SJCRH30 (cell line): ENCODE measurements at regions not wholly inside any gene's neighbourhood (a gene's known extent, or its start where the extent isn't known, plus 50 kb on each side); places are given as distances from the start of the nearest gene placed in this dataset.

ENCODE experiments used
- DNase-seq, 2 experiments: peaks; one replicate each; pipeline ENCODE4 v3.0.0-alpha.2; 2015 to 2020
- H3K27ac ChIP-seq: fragments of 250-450 bp; sonication (Bioruptor Pico); 2 replicates; pipeline ENCODE4 v1.5.1; 2020; ENCODE audit warnings: mild to moderate bottlenecking, moderate library complexity
- H3K27me3 ChIP-seq: fragments of 250-450 bp; sonication (Bioruptor Pico); 2 replicates; pipeline ENCODE4 v1.5.1; 2020; ENCODE audit warnings: mild to moderate bottlenecking, moderate library complexity
- H3K36me3 ChIP-seq: fragments of 250-450 bp; sonication (Bioruptor Pico); 2 replicates; pipeline ENCODE4 v1.5.1; 2020; ENCODE audit warnings: mild to moderate bottlenecking, moderate library complexity
- H3K4me1 ChIP-seq: fragments of 250-450 bp; sonication (Bioruptor Pico); 2 replicates; pipeline ENCODE4 v1.5.1; 2020; ENCODE audit warnings: mild to moderate bottlenecking, moderate library complexity
- H3K4me3 ChIP-seq: fragments of 250-450 bp; sonication (Bioruptor Pico); 2 replicates; pipeline ENCODE4 v1.5.1; 2020; ENCODE audit warnings: mild to moderate bottlenecking, moderate library complexity
- H3K9me3 ChIP-seq: fragments of 250-450 bp; sonication (Bioruptor Pico); replicated peaks from 2 replicates; pipeline ENCODE4 v1.5.1; 2020; ENCODE audit warnings: mild to moderate bottlenecking, moderate library complexity

GRCh38 chr18:44232500-44232899, 448.2 kb upstream of the SETBP1 start:
- H3K9me3 ChIP-seq: no peaks in the 10 kb centered on the region
- no peaks in the 10 kb centered on the region for H3K36me3 ChIP-seq
- H3K4me3 ChIP-seq: no peak overlapping the region
- H3K4me1 ChIP-seq: no peaks in the 10 kb centered on the region
- H3K27ac ChIP-seq: no peak overlapping the region
- DNase-seq: no peak
- H3K27me3 ChIP-seq: no peaks in the 10 kb centered on the region

DNA sequence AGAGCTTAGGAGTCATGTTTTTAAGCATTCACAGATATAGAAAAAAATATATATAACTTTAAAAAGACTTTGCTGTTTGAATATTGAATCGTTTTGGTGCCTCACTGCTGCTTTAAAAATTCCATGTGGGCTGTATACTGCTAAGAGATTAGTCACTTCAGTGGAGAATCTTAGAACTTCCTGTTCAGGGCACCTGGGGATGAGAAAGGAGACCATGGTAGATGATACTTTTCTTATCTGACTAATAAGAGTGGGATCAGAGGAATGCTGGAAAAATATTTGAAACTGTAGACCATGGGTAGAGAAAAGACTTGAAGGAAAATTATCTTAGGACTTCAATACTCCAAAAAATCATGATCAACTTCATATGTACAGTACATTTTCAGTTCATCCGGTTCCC, 442.2 kb upstream of the SETBP1 start:
- H3K9me3 ChIP-seq: no peaks in the 10 kb centered on the region
- H3K27ac ChIP-seq: no peak overlapping the region
- H3K4me1 ChIP-seq: no peaks in the 10 kb centered on the region
- H3K4me3 ChIP-seq: no peak overlapping the region
- H3K36me3 ChIP-seq: no peaks in the 10 kb centered on the region
- H3K27me3 ChIP-seq: no peaks in the 10 kb centered on the region
- no peak for DNase-seq

GRCh38 chr18:44238911-44239310, 441.8 kb upstream of the SETBP1 start:
- no peak overlapping the region for H3K27ac ChIP-seq
- no peak overlapping the region for H3K4me3 ChIP-seq
- no peak for DNase-seq
- H3K9me3 ChIP-seq: no peaks in the 10 kb centered on the region
- no peaks in the 10 kb centered on the region for H3K27me3 ChIP-seq
- no peaks in the 10 kb centered on the region for H3K36me3 ChIP-seq
- no peaks in the 10 kb centered on the region for H3K4me1 ChIP-seq

DNA sequence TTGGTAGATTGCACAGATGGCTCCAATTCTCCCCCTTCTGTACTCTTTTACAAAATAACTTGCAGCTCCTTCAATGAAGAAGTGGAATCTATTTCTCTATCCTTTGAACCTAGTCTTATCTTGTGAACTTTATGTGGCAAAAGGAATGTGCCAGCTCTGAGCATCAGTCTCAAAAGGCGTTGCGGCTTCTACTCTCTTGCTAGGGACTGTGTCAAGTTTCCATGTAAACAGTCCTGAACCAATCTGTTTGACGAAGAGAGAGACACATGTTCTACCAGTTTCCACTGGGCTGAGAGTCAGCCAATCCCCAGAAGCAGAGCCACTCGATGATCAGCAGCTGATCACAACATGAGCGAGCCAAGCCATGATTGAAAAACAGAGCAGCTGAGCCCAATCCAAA, 439.7 kb upstream of the SETBP1 start:
- no peaks in the 10 kb centered on the region for H3K36me3 ChIP-seq
- H3K4me3 ChIP-seq: no peak overlapping the region

GRCh38 chr18:44245019-44245418, 435.7 kb upstream of the SETBP1 start:
- Histone ChIP-seq H3K36me3 (no peaks in the 10 kb centered on the region), H3K4me3 (no peak overlapping the region), H3K4me1 (no peaks in the 10 kb centered on the region), H3K9me3 (no peaks in the 10 kb centered on the region), H3K27me3 (no peaks in the 10 kb centered on the region), H3K27ac (no peak overlapping the region)
- DNase-seq: no peak

More for the DNA sequence above, 439.7 kb upstream of the SETBP1 start:
- Histone ChIP-seq H3K9me3 (no peaks in the 10 kb centered on the region), H3K4me1 (no peaks in the 10 kb centered on the region), H3K27me3 (no peaks in the 10 kb centered on the region), H3K27ac (no peak overlapping the region)
- no peak for DNase-seq

DNA sequence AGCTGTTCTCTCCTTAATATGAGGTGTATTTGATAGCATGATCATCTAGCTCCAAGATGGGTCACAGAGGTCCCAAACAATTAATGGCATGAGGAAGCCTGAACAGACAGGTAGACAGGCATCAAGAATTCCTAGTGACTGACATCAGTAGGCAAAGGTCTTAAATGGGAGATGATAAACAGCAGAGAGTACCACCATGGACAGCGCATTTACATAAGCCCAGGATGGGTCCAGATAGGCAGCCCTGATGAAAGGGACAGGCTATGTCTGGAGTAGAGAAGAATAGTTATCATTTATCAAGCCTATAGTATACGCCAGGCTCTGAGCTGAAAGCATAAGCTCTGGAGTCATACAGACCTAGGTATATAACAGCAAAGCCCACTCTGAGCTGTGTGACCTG, 434.7 kb upstream of the SETBP1 start:
- H3K27me3 ChIP-seq: no peaks in the 10 kb centered on the region
- no peaks in the 10 kb centered on the region for H3K9me3 ChIP-seq
- no peaks in the 10 kb centered on the region for H3K4me1 ChIP-seq
- H3K4me3 ChIP-seq: no peak overlapping the region
- peak in 1 of 2 experiments; percentile 2 for DNase-seq
- no peaks in the 10 kb centered on the region for H3K36me3 ChIP-seq
- H3K27ac ChIP-seq: no peak overlapping the region

DNA sequence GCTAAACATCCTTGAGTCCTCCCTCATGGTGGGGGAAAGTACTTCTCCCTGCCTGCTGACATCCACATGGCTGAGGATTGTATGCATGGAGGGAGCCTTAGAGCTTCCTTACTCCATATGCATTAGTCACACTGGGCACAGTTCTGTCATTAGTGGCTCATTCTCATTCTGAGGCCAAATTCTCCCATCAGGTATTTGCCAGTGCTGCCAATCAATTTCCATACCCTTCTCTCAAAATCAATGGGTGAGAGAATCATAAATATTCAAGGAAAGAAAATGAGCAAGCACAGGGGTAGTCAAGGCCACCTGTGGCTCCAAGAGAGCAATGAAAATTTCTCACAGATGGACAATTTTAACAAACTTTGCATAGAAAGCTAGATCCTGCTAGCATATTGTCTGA, 422.6 kb upstream of the SETBP1 start:
- no peaks in the 10 kb centered on the region for H3K9me3 ChIP-seq

DNA sequence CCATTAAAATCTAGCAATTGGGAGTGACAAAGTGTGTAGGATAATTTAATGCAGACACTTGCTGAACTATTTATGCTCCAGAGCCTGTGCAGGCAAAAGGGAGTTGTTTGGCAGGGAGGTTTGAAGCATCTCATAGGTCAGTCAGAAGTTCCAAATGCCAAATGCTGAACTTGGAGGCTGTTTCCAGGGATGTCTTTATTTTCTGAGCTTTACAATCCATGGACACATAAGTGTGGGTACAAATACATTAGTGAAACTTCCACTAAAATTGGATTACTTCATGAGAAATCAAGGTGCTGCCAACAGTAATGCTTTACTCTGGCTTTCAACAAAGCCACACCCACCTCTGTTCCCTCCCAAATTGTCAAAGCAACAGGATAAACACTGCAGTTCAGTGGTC, 422.1 kb upstream of the SETBP1 start:
- DNase-seq: no peak
- H3K36me3 ChIP-seq: no peaks in the 10 kb centered on the region
- H3K27ac ChIP-seq: no peak overlapping the region
- no peak overlapping the region for H3K4me3 ChIP-seq
- H3K9me3 ChIP-seq: no peaks in the 10 kb centered on the region
- no peaks in the 10 kb centered on the region for H3K27me3 ChIP-seq
- no peaks in the 10 kb centered on the region for H3K4me1 ChIP-seq

More for the DNA sequence above, 422.6 kb upstream of the SETBP1 start:
- Histone ChIP-seq H3K27ac (no peak overlapping the region), H3K4me1 (no peaks in the 10 kb centered on the region), H3K4me3 (no peak overlapping the region), H3K27me3 (no peaks in the 10 kb centered on the region), H3K36me3 (no peaks in the 10 kb centered on the region)
- DNase-seq: no peak

GRCh38 chr18:44259610-44260009, 421.1 kb upstream of the SETBP1 start:
- no peak for DNase-seq

GRCh38 chr18:44265437-44265836, 415.3 kb upstream of the SETBP1 start:
- DNase-seq: no peak
- H3K4me3 ChIP-seq: no peak overlapping the region
- no peaks in the 10 kb centered on the region for H3K27me3 ChIP-seq
- no peaks in the 10 kb centered on the region for H3K36me3 ChIP-seq
- H3K27ac ChIP-seq: no peak overlapping the region
- no peaks in the 10 kb centered on the region for H3K4me1 ChIP-seq
- H3K9me3 ChIP-seq: no peaks in the 10 kb centered on the region

More at GRCh38 chr18:44259610-44260009, 421.1 kb upstream of the SETBP1 start:
- Histone ChIP-seq H3K9me3 (no peaks in the 10 kb centered on the region), H3K27me3 (no peaks in the 10 kb centered on the region), H3K4me3 (no peak overlapping the region), H3K36me3 (no peaks in the 10 kb centered on the region), H3K27ac (no peak overlapping the region), H3K4me1 (no peaks in the 10 kb centered on the region)

DNA sequence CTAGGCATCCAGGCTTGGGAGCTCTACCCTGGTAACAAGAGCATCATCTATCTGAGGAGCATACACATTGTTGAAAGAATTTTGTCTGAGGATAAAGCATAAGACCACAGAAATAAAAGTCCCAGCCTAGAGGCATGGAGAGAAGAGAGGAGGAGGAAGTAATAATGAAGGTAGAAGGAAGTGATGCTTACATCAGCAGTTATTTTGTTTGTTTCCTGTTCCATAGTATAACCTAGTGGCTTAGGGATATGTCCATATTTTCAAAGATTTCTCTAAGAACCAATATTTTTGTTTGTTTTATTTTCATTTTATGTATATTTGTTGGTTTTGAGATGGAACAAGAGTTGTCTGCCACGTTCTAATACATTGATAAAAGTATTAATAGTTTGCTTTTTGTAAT, 407.4 kb upstream of the SETBP1 start:
- Histone ChIP-seq H3K27me3 (no peaks in the 10 kb centered on the region), H3K9me3 (no peaks in the 10 kb centered on the region), H3K27ac (no peak overlapping the region), H3K4me1 (no peaks in the 10 kb centered on the region), H3K4me3 (no peak overlapping the region), H3K36me3 (no peaks in the 10 kb centered on the region)
- DNase-seq: no peak

DNA sequence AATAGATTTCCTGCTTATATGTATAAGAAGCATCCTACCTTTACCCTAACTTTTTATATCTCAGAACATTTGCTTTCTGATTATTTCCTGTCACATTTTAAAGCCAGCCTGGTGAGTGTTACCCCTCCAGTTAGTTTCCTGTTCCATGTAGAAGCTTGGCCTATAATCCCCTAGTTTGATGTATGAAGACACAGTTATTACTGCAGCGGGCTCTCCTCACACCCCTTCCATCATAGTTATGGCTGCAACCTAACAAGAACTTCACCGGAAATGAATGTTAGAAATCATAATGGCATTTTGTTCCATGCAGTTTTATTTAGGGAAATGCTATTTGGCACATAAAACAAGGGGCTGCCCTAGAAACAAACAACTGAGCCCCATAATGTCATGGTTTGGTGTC, 400.2 kb upstream of the SETBP1 start:
- DNase-seq: no peak

GRCh38 chr18:44286049-44286448, 394.6 kb upstream of the SETBP1 start:
- H3K27ac ChIP-seq: no peak overlapping the region

More for the DNA sequence above, 400.2 kb upstream of the SETBP1 start:
- H3K27ac ChIP-seq: no peak overlapping the region
- no peaks in the 10 kb centered on the region for H3K27me3 ChIP-seq
- no peaks in the 10 kb centered on the region for H3K4me1 ChIP-seq
- no peak overlapping the region for H3K4me3 ChIP-seq
- no peaks in the 10 kb centered on the region for H3K36me3 ChIP-seq
- no peaks in the 10 kb centered on the region for H3K9me3 ChIP-seq

GRCh38 chr18:44290366-44290977, 390.2 kb upstream of the SETBP1 start:
- Histone ChIP-seq H3K9me3 (no peaks in the 10 kb centered on the region), H3K27ac (no peak overlapping the region), H3K27me3 (no peaks in the 10 kb centered on the region), H3K4me3 (no peak overlapping the region), H3K36me3 (no peaks in the 10 kb centered on the region), H3K4me1 (no peaks in the 10 kb centered on the region)
- no peak for DNase-seq

More at GRCh38 chr18:44286049-44286448, 394.6 kb upstream of the SETBP1 start:
- Histone ChIP-seq H3K4me1 (no peaks in the 10 kb centered on the region), H3K4me3 (no peak overlapping the region), H3K27me3 (no peaks in the 10 kb centered on the region), H3K36me3 (no peaks in the 10 kb centered on the region), H3K9me3 (no peaks in the 10 kb centered on the region)
- no peak for DNase-seq

DNA sequence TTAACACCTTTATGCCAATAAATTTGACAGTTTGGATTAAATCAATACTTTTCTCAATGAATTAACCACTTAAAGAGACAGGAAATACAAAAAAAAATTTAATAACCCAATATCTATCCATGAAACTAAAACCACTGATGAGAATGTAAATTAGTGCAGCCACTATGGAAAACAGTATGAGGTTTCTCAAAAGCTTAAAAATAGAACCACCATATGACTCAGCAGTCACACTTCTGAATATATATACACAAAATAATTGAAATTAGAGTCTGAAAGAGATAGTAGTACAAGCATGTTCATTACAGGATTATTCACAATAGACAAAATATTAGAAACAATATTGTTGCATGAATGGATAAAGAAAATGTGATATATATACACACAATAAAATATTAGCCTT, 382.1 kb upstream of the SETBP1 start:
- Histone ChIP-seq H3K27ac (no peak overlapping the region), H3K4me3 (no peak overlapping the region), H3K4me1 (no peaks in the 10 kb centered on the region), H3K9me3 (no peaks in the 10 kb centered on the region), H3K27me3 (no peaks in the 10 kb centered on the region), H3K36me3 (no peaks in the 10 kb centered on the region)
- DNase-seq: no peak

GRCh38 chr18:44309185-44309584, 371.5 kb upstream of the SETBP1 start:
- Histone ChIP-seq H3K4me1 (no peaks in the 10 kb centered on the region), H3K9me3 (no peaks in the 10 kb centered on the region), H3K27me3 (no peaks in the 10 kb centered on the region), H3K36me3 (no peaks in the 10 kb centered on the region), H3K4me3 (no peak overlapping the region), H3K27ac (no peak overlapping the region)
- DNase-seq: no peak
